Activated T-cell treated with anti-CD3 and anti-CD28 coated beads, Interleukin-2, amount 50 U/mL, for 72 hours (primary cell): ENCODE measurements at regions not wholly inside any gene's neighbourhood (a gene's known extent, or its start where the extent isn't known, plus 50 kb on each side); places are given as distances from the start of the nearest gene placed in this dataset.

Source experiments
- ATAC-seq, 2 donors: fragments of 150-1000 bp; cut with Tn5 transposase; replicated peaks in 1 of 2; 2 replicates each; pipeline ENCODE4 v1.10.0; 2021; ENCODE audit warnings: moderate library complexity in 2 of 2, mild to moderate bottlenecking in 1 of 2
- DNase-seq, 2 donors: peaks; one replicate each; pipeline ENCODE4 v3.0.0; 2021 to 2022; ENCODE audit warnings: mixed read lengths in 1 of 2
- H3K27ac Mint-ChIP-seq: one replicate; pipeline ENCODE4 v1.8.0; 2022; ENCODE audit warnings: mild to moderate bottlenecking, moderate library complexity, mixed read lengths
- H3K27me3 Mint-ChIP-seq: one replicate; pipeline ENCODE4 v1.8.0; 2022; ENCODE audit warnings: low read depth, mixed read lengths
- H3K36me3 Mint-ChIP-seq, 2 donors: one replicate each; pipeline ENCODE4 v1.8.0; 2022; ENCODE audit warnings: mixed read lengths in 2 of 2, mild to moderate bottlenecking in 1 of 2; ENCODE audit not compliant: insufficient read depth in 2 of 2
- H3K4me1 Mint-ChIP-seq: one replicate; pipeline ENCODE4 v1.8.0; 2022; ENCODE audit warnings: low read depth, mixed read lengths
- H3K4me3 Mint-ChIP-seq, 2 donors: one replicate each; pipeline ENCODE4 v1.8.0; 2022; ENCODE audit warnings: mild to moderate bottlenecking in 2 of 2, mixed read lengths in 2 of 2, moderate library complexity in 2 of 2
- H3K9me3 Mint-ChIP-seq, 2 donors: one replicate each; pipeline ENCODE4 v1.8.0; 2022; ENCODE audit warnings: mixed read lengths in 2 of 2

DNA sequence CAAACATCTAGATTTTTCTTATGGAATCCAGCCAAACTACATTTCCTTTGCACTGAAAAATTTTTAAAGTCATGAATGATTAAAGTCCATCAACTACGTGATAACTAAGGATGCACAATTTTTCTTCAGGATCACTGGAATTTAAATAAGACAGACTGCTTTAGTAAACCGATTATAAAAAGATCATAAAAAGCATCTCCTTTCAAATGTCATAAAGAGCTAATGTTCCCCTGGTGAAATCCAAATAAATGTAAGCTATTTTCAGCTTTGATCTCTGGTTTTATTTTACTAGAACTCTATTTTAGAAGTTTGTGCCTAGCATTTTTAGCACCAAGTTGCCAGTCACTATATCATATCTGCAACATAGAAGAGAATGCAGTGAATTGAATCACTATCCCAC, 460.8 kb downstream of the RFC3 start:
- Mint-ChIP-seq H3K4me1 (no peaks in the 10 kb centered on the region), H3K27me3 (no peaks in the 10 kb centered on the region), H3K9me3 (peaks cover 7% of the 10 kb centered on the region in 2 donors), H3K27ac (no peak overlapping the region), H3K4me3 (no peak overlapping the region), H3K36me3 (no peaks in the 10 kb centered on the region)
- ATAC-seq (no peak), DNase-seq (no peak)

DNA sequence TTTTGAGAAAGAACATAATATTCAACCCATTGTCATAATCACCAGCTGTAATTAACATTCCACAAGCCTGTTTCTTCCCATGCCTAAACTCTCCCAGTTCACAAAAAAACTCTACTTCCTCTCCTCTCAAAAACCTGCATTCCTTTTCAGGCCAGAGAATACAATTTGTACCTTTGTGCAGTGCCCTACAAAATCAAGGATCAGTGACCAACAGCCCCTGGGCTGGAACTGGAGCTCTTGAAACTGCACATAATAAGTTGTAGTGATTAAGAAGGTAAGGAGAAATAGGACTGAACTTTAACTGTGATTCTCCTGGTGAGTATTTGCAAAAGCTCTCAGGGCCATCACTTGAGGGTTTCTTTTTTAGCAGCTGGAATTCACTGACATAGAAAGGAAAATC, 472.7 kb downstream of the RFC3 start:
- Mint-ChIP-seq H3K4me3 (no peak overlapping the region), H3K27me3 (no peaks in the 10 kb centered on the region), H3K27ac (no peak overlapping the region), H3K9me3 (peaks cover 2 to 3% of the 10 kb centered on the region in 2 donors), H3K4me1 (no peaks in the 10 kb centered on the region), H3K36me3 (no peaks in the 10 kb centered on the region)
- ATAC-seq (no peak), DNase-seq (no peak)

DNA sequence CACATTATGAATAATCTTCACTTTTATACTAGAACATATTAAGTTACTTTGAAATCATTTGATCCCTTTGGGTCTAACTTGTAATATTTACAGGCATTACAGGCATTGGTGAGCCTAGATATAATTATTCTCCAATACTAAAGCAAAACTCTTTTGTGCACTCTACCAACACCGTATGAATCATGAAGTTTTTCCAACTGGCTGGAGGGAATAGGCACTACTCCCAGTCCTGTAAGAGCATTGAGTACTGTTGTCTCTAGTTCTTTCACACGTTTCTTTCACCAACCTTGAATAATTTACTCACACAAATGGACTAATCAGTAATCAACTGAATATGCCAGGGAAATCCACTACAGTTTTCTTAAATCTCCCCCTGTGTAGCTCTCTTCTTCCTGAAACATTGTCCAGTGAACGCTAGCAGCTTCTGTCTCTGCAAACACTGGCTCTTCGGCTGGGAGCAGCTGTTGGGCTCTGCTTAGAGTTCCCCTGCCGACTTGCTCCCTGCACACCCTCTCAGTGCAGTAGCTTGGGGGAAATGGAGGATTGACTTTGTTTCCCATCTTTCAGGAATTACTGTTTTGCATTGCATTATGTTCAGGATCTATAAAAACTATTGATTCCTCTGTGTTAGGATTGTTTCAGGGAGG, 476.7 kb downstream of the RFC3 start:
- no peaks in the 10 kb centered on the region for H3K27me3 Mint-ChIP-seq
- H3K27ac Mint-ChIP-seq, result no peak overlapping the region
- H3K4me3 Mint-ChIP-seq, result no peak overlapping the region
- no peaks in the 10 kb centered on the region for H3K36me3 Mint-ChIP-seq
- ATAC-seq (no peak), DNase-seq (no peak)
- H3K4me1 Mint-ChIP-seq, result no peaks in the 10 kb centered on the region
- H3K9me3 Mint-ChIP-seq, result no peaks in the 10 kb centered on the region

DNA sequence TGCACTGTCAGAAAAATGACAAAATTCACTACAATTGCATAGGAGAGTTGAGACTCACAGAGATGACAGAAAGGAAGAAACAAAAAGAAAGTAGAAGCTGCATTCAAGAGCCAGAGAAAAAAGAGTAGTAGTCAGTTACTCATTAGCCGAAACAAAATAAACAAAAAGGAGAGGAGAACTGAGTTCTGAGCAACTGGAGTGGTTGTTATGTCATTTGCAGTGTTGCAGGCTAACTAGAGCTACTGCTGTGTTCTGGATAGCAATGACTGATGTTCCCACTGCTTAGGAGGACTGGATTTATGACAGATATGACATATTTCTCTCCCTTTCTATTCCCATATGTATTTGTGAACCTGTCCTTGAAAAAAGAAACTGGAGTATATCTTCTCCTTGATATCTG, 482.6 kb downstream of the RFC3 start:
- Mint-ChIP-seq H3K4me3 (no peak overlapping the region), H3K4me1 (no peaks in the 10 kb centered on the region), H3K27me3 (no peaks in the 10 kb centered on the region), H3K27ac (no peak overlapping the region), H3K36me3 (no peaks in the 10 kb centered on the region), H3K9me3 (peaks cover 4 to 11% of the 10 kb centered on the region in 2 donors)
- no peak for DNase-seq
- no peak for ATAC-seq

DNA sequence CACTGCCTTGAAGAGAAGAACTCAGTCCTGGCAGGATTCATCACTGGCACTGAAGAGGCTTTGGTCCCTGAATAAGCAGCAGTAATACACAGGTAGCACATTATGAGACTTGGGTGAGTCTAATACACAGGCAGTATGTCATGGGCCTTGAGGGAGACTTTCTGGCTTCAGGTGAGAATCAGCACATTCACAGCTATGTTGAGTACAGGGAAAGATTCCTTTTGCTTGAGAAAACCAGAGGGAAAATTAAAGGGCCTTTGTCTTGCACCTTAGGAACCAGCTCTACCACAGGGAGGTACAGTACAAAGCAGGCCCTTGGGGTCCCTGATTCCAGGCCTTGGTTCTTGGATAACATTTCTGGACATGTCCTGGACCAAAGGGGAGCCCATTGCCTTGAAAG, 484.6 kb downstream of the RFC3 start:
- Mint-ChIP-seq H3K27me3 (no peaks in the 10 kb centered on the region), H3K36me3 (no peaks in the 10 kb centered on the region), H3K4me1 (no peaks in the 10 kb centered on the region), H3K9me3 (peaks cover 4 to 13% of the 10 kb centered on the region in 2 donors), H3K4me3 (no peak overlapping the region), H3K27ac (no peak overlapping the region)
- ATAC-seq (no peak), DNase-seq (no peak)

DNA sequence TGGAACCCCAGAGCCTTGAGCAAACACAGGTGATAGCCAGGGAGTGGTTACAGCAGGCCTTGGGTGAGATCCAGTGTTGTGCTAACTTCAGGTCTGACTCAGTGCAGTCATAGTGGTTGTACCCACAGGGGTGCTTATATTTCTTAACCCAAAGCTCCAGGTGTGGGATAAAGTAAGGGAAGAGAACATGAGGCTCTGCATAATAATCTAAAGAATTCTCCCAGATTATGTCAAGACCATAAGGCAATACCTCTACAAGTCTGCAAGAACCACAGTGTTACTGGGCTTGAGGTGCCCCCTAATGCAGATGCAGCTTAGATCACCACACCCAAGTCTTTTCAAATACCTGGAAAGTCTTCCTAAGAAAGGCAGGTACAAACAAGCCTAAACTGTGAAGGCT, 485.4 kb downstream of the RFC3 start:
- no peaks in the 10 kb centered on the region for H3K36me3 Mint-ChIP-seq
- H3K9me3 Mint-ChIP-seq, result peaks cover 4 to 13% of the 10 kb centered on the region in 2 donors
- DNase-seq (no peak), ATAC-seq (no peak)
- no peak overlapping the region for H3K4me3 Mint-ChIP-seq
- no peaks in the 10 kb centered on the region for H3K27me3 Mint-ChIP-seq
- H3K4me1 Mint-ChIP-seq, result no peaks in the 10 kb centered on the region
- no peak overlapping the region for H3K27ac Mint-ChIP-seq

DNA sequence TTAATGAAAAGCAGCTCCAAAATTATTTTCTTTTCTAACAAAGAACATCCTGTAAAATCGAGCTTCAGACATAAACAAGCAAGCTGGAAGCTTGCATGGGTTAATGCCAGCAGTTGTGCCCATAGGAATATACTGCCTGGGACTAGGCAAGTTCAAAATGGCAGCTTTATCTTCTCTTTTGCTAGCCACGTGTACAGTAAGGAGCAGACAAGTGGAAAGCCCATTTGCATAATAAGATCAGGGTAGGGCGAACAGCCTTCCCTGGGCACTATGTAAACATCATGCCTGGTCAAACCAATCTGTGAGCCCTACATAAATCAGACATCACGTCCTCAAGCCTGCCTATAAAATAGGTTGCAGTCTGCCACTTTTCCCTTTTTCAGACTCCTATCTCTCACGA, 489.7 kb downstream of the RFC3 start:
- Mint-ChIP-seq H3K9me3 (peaks cover 3 to 9% of the 10 kb centered on the region in 2 donors), H3K4me1 (no peaks in the 10 kb centered on the region), H3K27me3 (no peaks in the 10 kb centered on the region), H3K27ac (no peak overlapping the region), H3K36me3 (no peaks in the 10 kb centered on the region), H3K4me3 (no peak overlapping the region)
- no peak for DNase-seq
- ATAC-seq, result no peak

DNA sequence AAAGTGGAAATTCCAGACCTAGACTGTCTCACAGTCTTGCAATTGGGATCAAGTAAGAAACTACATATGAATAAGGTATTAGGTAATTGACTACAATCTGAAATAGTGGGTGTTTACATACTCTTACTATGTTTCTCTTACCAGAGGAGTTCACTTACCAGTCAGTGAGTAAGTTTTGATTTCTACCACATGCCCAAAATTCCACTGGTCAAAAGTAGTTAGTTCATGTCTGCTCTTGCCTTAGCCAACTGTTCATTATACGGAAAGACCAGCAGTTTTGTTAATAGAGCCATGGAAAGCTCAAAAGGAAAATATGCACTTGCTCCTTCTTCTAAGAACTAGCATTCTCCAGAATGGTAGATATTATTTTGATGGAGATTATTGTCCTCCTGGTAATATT, 490.8 kb downstream of the RFC3 start:
- DNase-seq, result no peak
- H3K27ac Mint-ChIP-seq, result no peak overlapping the region
- no peaks in the 10 kb centered on the region for H3K27me3 Mint-ChIP-seq

DNA sequence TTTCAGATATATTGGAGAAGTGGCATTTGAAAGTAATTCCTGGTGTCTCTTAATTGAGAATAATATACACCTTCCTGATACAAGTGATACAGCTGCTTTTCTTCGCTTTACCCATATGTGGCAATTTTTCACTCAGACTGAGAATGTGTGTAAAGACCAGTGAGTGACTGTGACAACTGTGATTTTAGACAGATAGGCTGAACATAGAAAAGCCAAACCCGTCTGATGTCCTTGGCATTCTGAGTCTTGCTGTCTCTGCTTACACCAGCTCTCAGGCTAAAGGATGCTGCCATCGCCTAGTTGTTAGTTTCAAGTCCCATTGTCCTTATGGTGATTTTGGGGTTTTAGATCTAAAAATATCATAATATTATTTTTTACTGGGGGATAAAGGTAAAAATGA, 492.6 kb downstream of the RFC3 start:
- DNase-seq, result no peak
- ATAC-seq, result no peak
- no peak overlapping the region for H3K4me3 Mint-ChIP-seq
- H3K27me3 Mint-ChIP-seq, result no peaks in the 10 kb centered on the region
- H3K9me3 Mint-ChIP-seq, result peaks cover 0 to 2% of the 10 kb centered on the region in 2 donors
- H3K27ac Mint-ChIP-seq, result no peak overlapping the region
- H3K4me1 Mint-ChIP-seq, result no peaks in the 10 kb centered on the region
- no peaks in the 10 kb centered on the region for H3K36me3 Mint-ChIP-seq

More for the DNA sequence above, 490.8 kb downstream of the RFC3 start:
- no peak overlapping the region for H3K4me3 Mint-ChIP-seq
- no peaks in the 10 kb centered on the region for H3K36me3 Mint-ChIP-seq
- no peaks in the 10 kb centered on the region for H3K4me1 Mint-ChIP-seq
- peaks cover 3 to 8% of the 10 kb centered on the region in 2 donors for H3K9me3 Mint-ChIP-seq
- ATAC-seq, result no peak

DNA sequence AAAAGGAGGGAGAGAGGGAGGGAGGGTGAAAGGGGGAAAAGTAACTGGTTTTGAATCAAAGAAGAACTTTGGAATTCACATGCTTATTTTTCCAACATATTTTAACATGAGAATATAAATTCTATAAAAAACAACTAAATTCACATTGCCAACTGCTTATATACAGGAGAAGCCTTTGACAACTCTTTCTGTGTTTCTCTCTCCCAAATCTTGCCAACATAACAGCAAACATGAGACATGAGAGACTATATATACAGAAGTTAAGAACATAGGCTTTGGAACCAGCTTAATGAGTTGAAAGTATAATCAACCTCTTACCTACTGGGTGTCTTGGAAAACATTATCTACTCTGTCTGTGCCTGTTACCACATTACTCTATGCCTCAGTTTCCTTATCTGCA, 493.3 kb downstream of the RFC3 start:
- no peak overlapping the region for H3K27ac Mint-ChIP-seq
- ATAC-seq, result no peak
- H3K4me3 Mint-ChIP-seq, result no peak overlapping the region
- peaks cover 1% of the 10 kb centered on the region in 2 donors for H3K9me3 Mint-ChIP-seq
- no peaks in the 10 kb centered on the region for H3K36me3 Mint-ChIP-seq
- no peak for DNase-seq
- H3K4me1 Mint-ChIP-seq, result no peaks in the 10 kb centered on the region
- no peaks in the 10 kb centered on the region for H3K27me3 Mint-ChIP-seq

DNA sequence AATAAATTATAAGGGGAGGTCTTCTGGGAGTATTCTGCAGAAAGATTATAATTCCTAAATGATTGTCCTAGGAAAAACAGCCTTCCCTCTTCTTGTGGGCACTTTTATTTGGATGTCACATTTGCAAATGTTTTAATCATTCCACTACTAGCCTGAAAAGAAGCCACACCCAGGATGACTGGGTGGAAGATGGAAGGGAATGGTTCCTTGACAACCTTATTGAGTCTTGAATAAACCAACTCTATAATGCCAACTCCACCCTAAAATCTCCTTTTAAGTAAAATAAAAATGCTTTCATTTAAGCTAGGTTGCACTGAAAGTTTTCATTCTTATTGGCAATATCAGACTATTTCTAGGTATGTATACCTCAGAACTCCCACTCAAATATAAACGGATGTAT, 494.6 kb downstream of the RFC3 start:
- H3K27me3 Mint-ChIP-seq, result no peaks in the 10 kb centered on the region
- DNase-seq (no peak), ATAC-seq (no peak)
- no peaks in the 10 kb centered on the region for H3K4me1 Mint-ChIP-seq
- H3K36me3 Mint-ChIP-seq, result no peaks in the 10 kb centered on the region
- no peak overlapping the region for H3K4me3 Mint-ChIP-seq
- H3K9me3 Mint-ChIP-seq, result peaks cover 0 to 1% of the 10 kb centered on the region in 2 donors
- no peak overlapping the region for H3K27ac Mint-ChIP-seq

DNA sequence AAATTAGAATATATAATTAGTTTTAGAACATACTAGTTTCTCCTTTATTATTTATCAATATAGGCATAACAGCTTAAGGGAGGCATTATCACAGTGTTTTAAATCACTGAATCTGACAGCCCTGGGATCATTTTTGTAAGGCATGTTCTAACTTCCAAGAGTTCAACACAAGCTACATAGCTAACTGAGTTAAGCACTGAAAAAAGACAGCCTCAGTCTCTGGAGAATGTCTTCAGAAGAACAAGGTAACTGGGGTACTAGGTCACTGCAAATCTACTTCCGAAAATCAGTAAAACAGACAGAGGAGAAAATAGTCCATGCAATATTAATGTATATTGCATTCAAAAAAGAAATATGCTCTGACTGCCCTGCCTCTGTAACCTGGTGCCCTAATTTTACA, 502.1 kb downstream of the RFC3 start:
- Mint-ChIP-seq H3K9me3 (peaks cover 1 to 2% of the 10 kb centered on the region in 2 donors), H3K27me3 (no peaks in the 10 kb centered on the region), H3K4me3 (no peak overlapping the region), H3K4me1 (no peaks in the 10 kb centered on the region), H3K27ac (no peak overlapping the region), H3K36me3 (no peaks in the 10 kb centered on the region)
- ATAC-seq, result no peak
- DNase-seq, result no peak

DNA sequence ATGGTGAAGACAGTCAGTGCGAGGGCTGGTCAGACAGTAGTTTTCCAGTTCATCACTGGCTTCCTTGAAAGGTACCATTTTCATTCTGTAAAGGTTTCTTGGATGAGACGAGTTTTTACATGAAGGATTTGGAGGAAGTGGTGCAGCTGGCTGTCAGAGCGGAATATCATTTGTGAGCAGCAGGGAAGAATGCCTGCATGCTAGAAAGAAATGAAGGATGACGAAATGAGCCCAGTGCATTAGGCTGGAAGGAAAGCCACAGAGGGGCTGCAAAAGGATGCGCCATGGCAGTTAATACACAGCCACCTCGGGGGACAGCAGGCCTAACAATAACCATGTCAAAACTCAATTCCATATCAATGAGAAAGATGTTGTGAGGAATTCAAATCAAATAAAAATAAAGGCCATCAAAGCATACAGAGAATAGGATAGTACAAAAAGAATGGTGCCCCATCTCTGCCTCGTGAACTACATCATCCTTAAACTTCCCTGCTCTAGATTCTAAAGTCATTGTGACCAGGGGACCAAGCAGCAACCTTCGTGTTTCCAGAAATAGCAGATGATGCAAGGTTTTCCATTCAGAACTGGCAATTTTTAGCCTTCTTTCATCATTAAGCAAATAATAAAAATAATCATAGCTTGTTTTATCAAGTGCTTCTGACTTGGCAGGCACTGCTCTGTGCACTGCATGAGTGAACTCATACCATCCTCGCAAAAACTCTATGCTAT, 504.2 kb downstream of the RFC3 start:
- ATAC-seq (no peak), DNase-seq (no peak)
- H3K27me3 Mint-ChIP-seq, result no peaks in the 10 kb centered on the region
- H3K4me1 Mint-ChIP-seq, result no peaks in the 10 kb centered on the region
- H3K4me3 Mint-ChIP-seq, result no peak overlapping the region
- no peaks in the 10 kb centered on the region for H3K36me3 Mint-ChIP-seq
- peaks cover 0 to 2% of the 10 kb centered on the region in 2 donors for H3K9me3 Mint-ChIP-seq
- H3K27ac Mint-ChIP-seq, result no peak overlapping the region

DNA sequence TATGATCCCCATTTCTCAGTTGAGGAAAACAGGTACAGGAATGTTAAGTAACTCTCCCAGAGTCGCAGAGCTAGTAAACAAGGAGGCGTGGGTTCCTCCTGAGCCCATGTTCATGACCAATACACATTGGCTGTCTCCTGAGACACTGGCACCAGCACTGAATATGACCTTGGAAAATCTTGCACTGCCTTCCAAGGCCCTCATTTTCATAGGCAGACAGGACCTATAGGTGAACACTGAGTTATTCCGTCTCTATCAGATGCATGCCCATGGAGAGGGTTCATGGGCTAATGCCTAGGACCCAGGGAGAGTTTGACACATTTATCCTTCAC, 504.8 kb downstream of the RFC3 start:
- Mint-ChIP-seq H3K36me3 (no peaks in the 10 kb centered on the region), H3K4me3 (no peak overlapping the region), H3K27me3 (no peaks in the 10 kb centered on the region), H3K9me3 (peaks cover 0 to 2% of the 10 kb centered on the region in 2 donors), H3K27ac (no peak overlapping the region), H3K4me1 (no peaks in the 10 kb centered on the region)
- DNase-seq (no peak), ATAC-seq (no peak)
